Keratinocyte (primary cell): ENCODE measurements at regions not wholly inside any gene's neighbourhood (a gene's known extent, or its start where the extent isn't known, plus 50 kb on each side); places are given as distances from the start of the nearest gene placed in this dataset.

Source experiments
- EZH2 ChIP-seq: IDR thresholded peaks from one replicate; pipeline ENCODE4 v1.6.1; 2012; ENCODE audit warnings: inconsistent platforms, mild to moderate bottlenecking, low read length, moderate library complexity
- TF ChIP-seq, protein P1 (sequence below), 3 experiments: IDR thresholded peaks in 1 of 3; conservative IDR thresholded peaks in 1 of 3; optimal IDR thresholded peaks in 1 of 3; 2 replicates in 2 of 3; 3 replicates in 1 of 3; pipeline versions ENCODE3 to v1.5.1; 2011; ENCODE audit warnings: low read length in 3 of 3, mild to moderate bottlenecking in 3 of 3, moderate library complexity in 2 of 3, control low read depth in 1 of 3, inconsistent platforms in 1 of 3; ENCODE audit not compliant: insufficient read depth in 2 of 3; ENCODE audit errors: extremely low read depth in 1 of 3

DNA sequence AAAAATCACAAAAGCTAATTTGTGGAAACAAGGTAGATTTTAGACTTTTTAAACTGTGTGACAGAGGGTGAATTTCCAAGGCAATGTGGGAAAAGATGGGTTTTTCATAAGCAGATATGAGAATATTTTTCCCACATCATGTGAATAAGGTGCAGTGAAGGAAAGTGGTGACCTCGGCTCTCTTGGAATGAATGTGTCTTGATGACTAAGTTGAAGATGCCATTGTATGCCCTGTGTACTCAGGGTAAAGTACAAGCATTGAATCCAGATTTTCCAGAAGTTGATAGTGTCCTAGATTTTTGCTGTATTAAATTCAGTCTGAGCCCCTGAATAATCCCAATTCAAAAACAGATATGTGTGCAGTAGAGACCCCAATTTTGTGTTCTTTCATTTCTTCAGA, 442.6 kb upstream of the ADGRL2 start:
- TF ChIP-seq, protein P1, sequence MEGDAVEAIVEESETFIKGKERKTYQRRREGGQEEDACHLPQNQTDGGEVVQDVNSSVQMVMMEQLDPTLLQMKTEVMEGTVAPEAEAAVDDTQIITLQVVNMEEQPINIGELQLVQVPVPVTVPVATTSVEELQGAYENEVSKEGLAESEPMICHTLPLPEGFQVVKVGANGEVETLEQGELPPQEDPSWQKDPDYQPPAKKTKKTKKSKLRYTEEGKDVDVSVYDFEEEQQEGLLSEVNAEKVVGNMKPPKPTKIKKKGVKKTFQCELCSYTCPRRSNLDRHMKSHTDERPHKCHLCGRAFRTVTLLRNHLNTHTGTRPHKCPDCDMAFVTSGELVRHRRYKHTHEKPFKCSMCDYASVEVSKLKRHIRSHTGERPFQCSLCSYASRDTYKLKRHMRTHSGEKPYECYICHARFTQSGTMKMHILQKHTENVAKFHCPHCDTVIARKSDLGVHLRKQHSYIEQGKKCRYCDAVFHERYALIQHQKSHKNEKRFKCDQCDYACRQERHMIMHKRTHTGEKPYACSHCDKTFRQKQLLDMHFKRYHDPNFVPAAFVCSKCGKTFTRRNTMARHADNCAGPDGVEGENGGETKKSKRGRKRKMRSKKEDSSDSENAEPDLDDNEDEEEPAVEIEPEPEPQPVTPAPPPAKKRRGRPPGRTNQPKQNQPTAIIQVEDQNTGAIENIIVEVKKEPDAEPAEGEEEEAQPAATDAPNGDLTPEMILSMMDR (optimal IDR thresholded peaks at IDR 0.05 in 1 of 3, IDR thresholded peaks at IDR 0.05 in 1 of 3, conservative IDR thresholded peaks at IDR 0.05 in 1 of 3; ENCODE audit: extremely low read depth in 1 of 3, insufficient read depth in 2 of 3, low read length in 3 of 3): no peak
- no peak for TF ChIP-seq EZH2
